HL-60 (cell line): ENCODE measurements at regions not wholly inside any gene's neighbourhood (a gene's known extent, or its start where the extent isn't known, plus 50 kb on each side); places are given as distances from the start of the nearest gene placed in this dataset.

Experiments used
- CTCF ChIP-seq: IDR thresholded peaks from one replicate; pipeline ENCODE4 v1.5.1; 2011; ENCODE audit warnings: low read length, control low read depth, inconsistent platforms; ENCODE audit not compliant: insufficient read depth
- POLR2AphosphoS5 ChIP-seq: IDR thresholded peaks from 2 replicates; pipeline ENCODE4 v1.6.1; 2012; ENCODE audit warnings: low read depth
- TF ChIP-seq, protein P1 (sequence below): IDR thresholded peaks from 2 replicates; pipeline ENCODE4 v1.6.1; 2012; ENCODE audit warnings: low read depth; ENCODE audit not compliant: insufficient replicate concordance

DNA sequence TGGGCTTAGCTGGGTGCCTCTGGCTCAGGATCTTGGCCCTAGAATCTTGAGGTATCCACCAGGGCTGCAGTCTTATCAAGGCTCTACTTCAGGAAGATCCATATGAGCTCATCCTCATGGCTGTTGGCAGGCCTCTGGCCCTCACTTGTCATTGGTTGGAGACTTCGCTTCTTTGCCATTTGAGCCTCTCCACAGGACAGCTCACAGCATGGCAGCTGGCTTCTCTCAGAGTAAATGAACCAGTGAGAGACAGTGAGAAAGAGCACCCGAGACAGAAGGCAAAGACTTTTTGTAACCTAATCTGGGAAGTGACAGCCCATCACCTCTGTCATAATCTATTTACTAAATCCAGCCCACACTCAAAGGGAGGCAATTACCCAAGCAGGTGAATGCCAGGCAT is 236.8 kb downstream of the GPAT3 start:
- TF ChIP-seq POLR2AphosphoS5 (no peak), CTCF (no peak)
- TF ChIP-seq, protein P1, sequence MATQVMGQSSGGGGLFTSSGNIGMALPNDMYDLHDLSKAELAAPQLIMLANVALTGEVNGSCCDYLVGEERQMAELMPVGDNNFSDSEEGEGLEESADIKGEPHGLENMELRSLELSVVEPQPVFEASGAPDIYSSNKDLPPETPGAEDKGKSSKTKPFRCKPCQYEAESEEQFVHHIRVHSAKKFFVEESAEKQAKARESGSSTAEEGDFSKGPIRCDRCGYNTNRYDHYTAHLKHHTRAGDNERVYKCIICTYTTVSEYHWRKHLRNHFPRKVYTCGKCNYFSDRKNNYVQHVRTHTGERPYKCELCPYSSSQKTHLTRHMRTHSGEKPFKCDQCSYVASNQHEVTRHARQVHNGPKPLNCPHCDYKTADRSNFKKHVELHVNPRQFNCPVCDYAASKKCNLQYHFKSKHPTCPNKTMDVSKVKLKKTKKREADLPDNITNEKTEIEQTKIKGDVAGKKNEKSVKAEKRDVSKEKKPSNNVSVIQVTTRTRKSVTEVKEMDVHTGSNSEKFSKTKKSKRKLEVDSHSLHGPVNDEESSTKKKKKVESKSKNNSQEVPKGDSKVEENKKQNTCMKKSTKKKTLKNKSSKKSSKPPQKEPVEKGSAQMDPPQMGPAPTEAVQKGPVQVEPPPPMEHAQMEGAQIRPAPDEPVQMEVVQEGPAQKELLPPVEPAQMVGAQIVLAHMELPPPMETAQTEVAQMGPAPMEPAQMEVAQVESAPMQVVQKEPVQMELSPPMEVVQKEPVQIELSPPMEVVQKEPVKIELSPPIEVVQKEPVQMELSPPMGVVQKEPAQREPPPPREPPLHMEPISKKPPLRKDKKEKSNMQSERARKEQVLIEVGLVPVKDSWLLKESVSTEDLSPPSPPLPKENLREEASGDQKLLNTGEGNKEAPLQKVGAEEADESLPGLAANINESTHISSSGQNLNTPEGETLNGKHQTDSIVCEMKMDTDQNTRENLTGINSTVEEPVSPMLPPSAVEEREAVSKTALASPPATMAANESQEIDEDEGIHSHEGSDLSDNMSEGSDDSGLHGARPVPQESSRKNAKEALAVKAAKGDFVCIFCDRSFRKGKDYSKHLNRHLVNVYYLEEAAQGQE = no peak
